AG09319 (cell line): ENCODE measurements at regions not wholly inside any gene's neighbourhood (a gene's known extent, or its start where the extent isn't known, plus 50 kb on each side); places are given as distances from the start of the nearest gene placed in this dataset.

ENCODE experiments used
- DNase-seq: peaks from one replicate; pipeline ENCODE4 v3.0.0-alpha.2; 2010; ENCODE audit warnings: low read depth; ENCODE audit errors: extremely low read depth
- CTCF ChIP-seq: IDR thresholded peaks from 2 replicates; pipeline ENCODE4 v1.5.1; 2011; ENCODE audit warnings: low read depth, mild to moderate bottlenecking, inconsistent platforms, low read length, moderate library complexity

GRCh38 chr4:186360551-186360950 lies 94.6 kb downstream of the F11 start:
- no peak for DNase-seq
- no peak for TF ChIP-seq CTCF

- DNase-seq, result no peak
- TF ChIP-seq CTCF, result no peak
These were observed 85.7 kb downstream of the F11 start for GRCh38 chr4:186351668-186352194.

- DNase-seq, result no peak
- no peak for TF ChIP-seq CTCF
These were observed 82.4 kb downstream of the F11 start for GRCh38 chr4:186348433-186348832.

GRCh38 chr4:186347743-186348142 lies 81.8 kb downstream of the F11 start:
- DNase-seq, result no peak
- TF ChIP-seq CTCF, result no peak

- TF ChIP-seq CTCF, result no peak
- DNase-seq, result no peak
These were observed 79.2 kb downstream of the F11 start for GRCh38 chr4:186345184-186345583.

- TF ChIP-seq CTCF, result no peak
- DNase-seq, result no peak
These were observed 76.6 kb downstream of the F11 start for GRCh38 chr4:186342582-186342981.

- no peak for TF ChIP-seq CTCF
- DNase-seq, result no peak
These were observed 75.7 kb downstream of the F11 start for GRCh38 chr4:186341655-186342054.
